ENCODE measurements at regions not wholly inside any gene's neighbourhood (a gene's known extent, or its start where the extent isn't known, plus 50 kb on each side); places are given as distances from the start of the nearest gene placed in this dataset.

DNA sequence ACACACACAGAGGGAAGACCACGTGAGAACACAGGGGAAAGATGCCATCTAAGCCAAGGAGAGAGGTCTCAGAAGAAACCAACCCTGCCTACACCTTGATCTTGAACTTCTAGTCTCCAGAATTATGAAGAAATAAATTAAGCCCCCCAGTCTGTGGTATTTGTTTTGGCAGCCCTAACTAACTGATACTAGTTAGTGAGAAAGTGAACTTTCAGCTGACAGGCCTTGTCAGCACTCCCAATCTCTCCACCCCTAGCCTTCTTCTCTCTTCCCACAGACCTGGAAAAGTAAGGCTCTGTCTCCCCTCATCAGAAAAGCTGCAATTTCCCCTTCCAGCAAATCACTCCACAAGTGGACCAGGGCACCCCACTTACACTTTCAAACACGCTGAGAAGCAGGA is 108.6 kb upstream of the CDYL start:
- TF ChIP-seq, protein P1, sequence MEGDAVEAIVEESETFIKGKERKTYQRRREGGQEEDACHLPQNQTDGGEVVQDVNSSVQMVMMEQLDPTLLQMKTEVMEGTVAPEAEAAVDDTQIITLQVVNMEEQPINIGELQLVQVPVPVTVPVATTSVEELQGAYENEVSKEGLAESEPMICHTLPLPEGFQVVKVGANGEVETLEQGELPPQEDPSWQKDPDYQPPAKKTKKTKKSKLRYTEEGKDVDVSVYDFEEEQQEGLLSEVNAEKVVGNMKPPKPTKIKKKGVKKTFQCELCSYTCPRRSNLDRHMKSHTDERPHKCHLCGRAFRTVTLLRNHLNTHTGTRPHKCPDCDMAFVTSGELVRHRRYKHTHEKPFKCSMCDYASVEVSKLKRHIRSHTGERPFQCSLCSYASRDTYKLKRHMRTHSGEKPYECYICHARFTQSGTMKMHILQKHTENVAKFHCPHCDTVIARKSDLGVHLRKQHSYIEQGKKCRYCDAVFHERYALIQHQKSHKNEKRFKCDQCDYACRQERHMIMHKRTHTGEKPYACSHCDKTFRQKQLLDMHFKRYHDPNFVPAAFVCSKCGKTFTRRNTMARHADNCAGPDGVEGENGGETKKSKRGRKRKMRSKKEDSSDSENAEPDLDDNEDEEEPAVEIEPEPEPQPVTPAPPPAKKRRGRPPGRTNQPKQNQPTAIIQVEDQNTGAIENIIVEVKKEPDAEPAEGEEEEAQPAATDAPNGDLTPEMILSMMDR (IDR thresholded peaks at IDR 0.05), result no peak
- TF ChIP-seq POLR2A (IDR thresholded peaks at IDR 0.05), result no peak

Measured in gastroesophageal sphincter (tissue), 3 donors.